Neuronal stem cell (in vitro differentiated cells): ENCODE measurements at regions not wholly inside any gene's neighbourhood (a gene's known extent, or its start where the extent isn't known, plus 50 kb on each side); places are given as distances from the start of the nearest gene placed in this dataset.

Experiments
- DNase-seq: peaks from one replicate; pipeline ENCODE4 v3.0.0-alpha.2; 2013; ENCODE audit warnings: low spot score
- H2AFZ ChIP-seq: one replicate; pipeline ENCODE4 v1.6.1; 2013; ENCODE audit warnings: mild to moderate bottlenecking, low read length, inconsistent platforms
- H2AK5ac ChIP-seq: 2 replicates; pipeline ENCODE4 v1.6.1; 2013; ENCODE audit warnings: low read depth, mild to moderate bottlenecking, inconsistent platforms, low read length, moderate library complexity, mixed read lengths
- H2BK120ac ChIP-seq: 2 replicates; pipeline ENCODE4 v1.6.1; 2013; ENCODE audit warnings: low read depth, mild to moderate bottlenecking, inconsistent platforms, low read length, moderate library complexity, mixed read lengths
- H2BK12ac ChIP-seq: one replicate; pipeline ENCODE4 v1.6.1; 2013; ENCODE audit warnings: low read length, inconsistent platforms
- H2BK15ac ChIP-seq: 2 replicates; pipeline ENCODE4 v1.6.1; 2013; ENCODE audit warnings: mild to moderate bottlenecking, low read length, inconsistent platforms, mixed read lengths
- H2BK5ac ChIP-seq: one replicate; pipeline ENCODE4 v1.6.1; 2013; ENCODE audit warnings: inconsistent platforms, mild to moderate bottlenecking, low read length, moderate library complexity
- H3K14ac ChIP-seq: one replicate; pipeline ENCODE4 v1.6.1; 2013; ENCODE audit warnings: low read length, inconsistent platforms
- H3K18ac ChIP-seq: 2 replicates; pipeline ENCODE4 v1.6.1; 2013; ENCODE audit warnings: low read length, inconsistent platforms
- H3K23ac ChIP-seq: 2 replicates; pipeline ENCODE4 v1.6.1; 2013; ENCODE audit warnings: low read depth, mild to moderate bottlenecking, mixed read lengths, low read length, inconsistent platforms; ENCODE audit not compliant: poor library complexity
- H3K27ac ChIP-seq: replicated peaks from 3 replicates; pipeline ENCODE4 v1.5.1; 2013; ENCODE audit warnings: low read length, inconsistent platforms
- H3K27me3 ChIP-seq, 3 experiments: 2 replicates each; pipeline ENCODE4 v1.6.1; 2013; ENCODE audit warnings: low read length in 3 of 3, mild to moderate bottlenecking in 2 of 3, inconsistent platforms in 1 of 3, low read depth in 1 of 3, mixed read lengths in 1 of 3, moderate library complexity in 1 of 3; ENCODE audit not compliant: control insufficient read depth in 3 of 3, insufficient read depth in 3 of 3
- H3K36me3 ChIP-seq, 2 donors: replicated peaks in 1 of 2; 2 replicates each; pipeline ENCODE4 v1.6.1; 2013; ENCODE audit warnings: low read length in 2 of 2; ENCODE audit not compliant: control insufficient read depth in 2 of 2, insufficient read depth in 2 of 2
- H3K4ac ChIP-seq: 2 replicates; pipeline ENCODE4 v1.6.1; 2013; ENCODE audit warnings: inconsistent platforms, mild to moderate bottlenecking, low read length, moderate library complexity
- H3K4me1 ChIP-seq, 2 donors: 1 replicate in 1 of 2; 2 replicates in 1 of 2; pipeline ENCODE4 v1.6.1; 2013; ENCODE audit warnings: low read length in 2 of 2, low read depth in 1 of 2; ENCODE audit not compliant: control insufficient read depth in 2 of 2, insufficient read depth in 1 of 2
- H3K4me2 ChIP-seq: one replicate; pipeline ENCODE4 v1.6.1; 2013; ENCODE audit warnings: mild to moderate bottlenecking, low read length, inconsistent platforms; ENCODE audit not compliant: insufficient read depth, poor library complexity, severe bottlenecking
- H3K4me3 ChIP-seq, 2 donors: 2 replicates each; pipeline ENCODE4 v1.5.1; 2013; ENCODE audit warnings: low read length in 2 of 2, mild to moderate bottlenecking in 2 of 2, inconsistent platforms in 1 of 2, moderate library complexity in 1 of 2
- H3K79me1 ChIP-seq: one replicate; pipeline ENCODE4 v1.6.1; 2013; ENCODE audit warnings: low read depth, mild to moderate bottlenecking, inconsistent platforms, low read length, moderate library complexity
- H3K9ac ChIP-seq: one replicate; pipeline ENCODE4 v1.6.1; 2013; ENCODE audit warnings: mild to moderate bottlenecking, low read depth, low read length, inconsistent platforms; ENCODE audit not compliant: poor library complexity
- H3K9me3 ChIP-seq, 2 donors: replicated peaks in 1 of 2; 2 replicates each; pipeline versions ENCODE3 to v1.6.1; 2013; ENCODE audit warnings: low read length in 2 of 2, mild to moderate bottlenecking in 2 of 2, inconsistent platforms in 1 of 2, low read depth in 1 of 2, mixed read lengths in 1 of 2, moderate library complexity in 1 of 2; ENCODE audit not compliant: control insufficient read depth in 2 of 2, insufficient read depth in 1 of 2
- H4K8ac ChIP-seq: one replicate; pipeline ENCODE4 v1.6.1; 2013; ENCODE audit warnings: low read depth, mild to moderate bottlenecking, inconsistent platforms, low read length, moderate library complexity
- H4K91ac ChIP-seq: one replicate; pipeline ENCODE4 v1.6.1; 2013; ENCODE audit warnings: low read length, low read depth, mild to moderate bottlenecking, inconsistent platforms; ENCODE audit not compliant: poor library complexity
- WGBS, 2 donors: extraction: QIAGEN DNeasy Blood & Tissue Kit; methylation state at CpG; one replicate each; pipeline ENCODE4 v1.1.7; 2013; ENCODE audit warnings: missing lambda C conversion rate in 2 of 2, mixed read lengths in 1 of 2; ENCODE audit not compliant: insufficient read length in 2 of 2, insufficient replicate concordance in 1 of 2; ENCODE audit errors: extremely low coverage in 2 of 2; 5-methylcytosine and 5-hydroxymethylcytosine counted together

DNA sequence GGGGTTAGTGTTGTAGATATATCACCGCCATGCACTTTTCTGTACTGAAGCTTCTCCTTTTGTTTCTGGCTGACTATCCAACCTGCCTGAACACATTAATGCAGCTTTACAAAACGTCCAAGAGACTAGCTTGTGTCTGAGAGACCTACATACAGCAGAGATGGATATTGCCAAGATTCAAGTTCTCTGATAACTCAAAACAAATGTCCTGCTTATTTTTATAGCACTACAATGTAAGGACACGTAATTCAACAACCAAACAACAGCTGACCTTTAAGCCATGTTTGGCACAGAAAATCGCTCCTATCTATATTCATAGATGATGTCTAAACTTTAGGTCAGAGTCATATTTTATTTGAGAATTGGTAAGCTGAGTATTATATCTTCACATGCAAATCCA, 76.2 kb upstream of the NTRK2 start:
- H2BK5ac ChIP-seq: no peak overlapping the region
- no peaks in the 10 kb centered on the region for H3K4me1 ChIP-seq
- H4K8ac ChIP-seq: no peak overlapping the region
- H3K4ac ChIP-seq: no peak overlapping the region
- no peaks in the 10 kb centered on the region for H3K36me3 ChIP-seq
- H2BK15ac ChIP-seq: no peak overlapping the region
- H2AK5ac ChIP-seq: no peak overlapping the region
- no peak overlapping the region for H3K27ac ChIP-seq
- no peak overlapping the region for H2BK120ac ChIP-seq
- no peak overlapping the region for H3K9ac ChIP-seq
- DNase-seq: no peak
- H3K4me2 ChIP-seq: no peak overlapping the region
- no peak overlapping the region for H3K18ac ChIP-seq
- H3K79me1 ChIP-seq: no peaks in the 10 kb centered on the region
- no peak overlapping the region for H3K23ac ChIP-seq
- no peak overlapping the region for H2AFZ ChIP-seq
- no peak overlapping the region for H2BK12ac ChIP-seq
- no peak overlapping the region for H4K91ac ChIP-seq
- no CpG with 5 or more reads among the region's 4 CpGs for WGBS, 2 donors
- H3K27me3 ChIP-seq: no peaks in the 10 kb centered on the region
- no peaks in the 10 kb centered on the region for H3K9me3 ChIP-seq
- no peak overlapping the region for H3K4me3 ChIP-seq
- H3K14ac ChIP-seq: no peak overlapping the region

DNA sequence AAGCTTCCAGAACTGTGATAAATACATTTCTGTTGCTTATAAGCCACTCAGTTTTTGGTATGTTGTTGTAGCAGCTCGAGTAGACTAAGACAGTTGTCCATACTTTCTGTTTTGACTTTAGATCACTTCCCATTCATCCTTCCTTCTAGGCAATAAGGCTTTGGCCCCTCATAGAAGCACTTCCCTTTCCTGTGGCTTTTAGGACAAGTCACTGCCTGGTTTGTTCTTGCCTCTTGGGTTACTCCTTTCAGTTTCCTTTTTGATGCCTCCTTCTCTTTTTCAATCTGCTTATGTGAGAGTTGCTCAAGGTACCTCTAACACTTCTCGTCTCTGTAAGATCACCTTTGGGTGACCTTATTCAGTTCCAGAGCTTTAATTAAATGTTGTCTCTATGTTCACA, 72.4 kb upstream of the NTRK2 start:
- Histone ChIP-seq H3K4me1 (no peaks in the 10 kb centered on the region), H2BK5ac (no peak overlapping the region), H3K36me3 (no peaks in the 10 kb centered on the region), H3K27me3 (no peaks in the 10 kb centered on the region), H2BK120ac (no peak overlapping the region), H3K9ac (no peak overlapping the region), H3K9me3 (no peaks in the 10 kb centered on the region), H2BK12ac (no peak overlapping the region), H2BK15ac (no peak overlapping the region), H3K4ac (no peak overlapping the region), H2AFZ (no peak overlapping the region), H3K23ac (no peak overlapping the region), H4K91ac (no peak overlapping the region), H3K18ac (no peak overlapping the region), H3K4me2 (no peak overlapping the region), H3K27ac (no peak overlapping the region), H3K79me1 (no peaks in the 10 kb centered on the region), H3K14ac (no peak overlapping the region), H3K4me3 (no peak overlapping the region), H4K8ac (no peak overlapping the region), H2AK5ac (no peak overlapping the region)
- DNase-seq: no peak
- WGBS, 2 donors: no CpG with 5 or more reads among the region's 2 CpGs

DNA sequence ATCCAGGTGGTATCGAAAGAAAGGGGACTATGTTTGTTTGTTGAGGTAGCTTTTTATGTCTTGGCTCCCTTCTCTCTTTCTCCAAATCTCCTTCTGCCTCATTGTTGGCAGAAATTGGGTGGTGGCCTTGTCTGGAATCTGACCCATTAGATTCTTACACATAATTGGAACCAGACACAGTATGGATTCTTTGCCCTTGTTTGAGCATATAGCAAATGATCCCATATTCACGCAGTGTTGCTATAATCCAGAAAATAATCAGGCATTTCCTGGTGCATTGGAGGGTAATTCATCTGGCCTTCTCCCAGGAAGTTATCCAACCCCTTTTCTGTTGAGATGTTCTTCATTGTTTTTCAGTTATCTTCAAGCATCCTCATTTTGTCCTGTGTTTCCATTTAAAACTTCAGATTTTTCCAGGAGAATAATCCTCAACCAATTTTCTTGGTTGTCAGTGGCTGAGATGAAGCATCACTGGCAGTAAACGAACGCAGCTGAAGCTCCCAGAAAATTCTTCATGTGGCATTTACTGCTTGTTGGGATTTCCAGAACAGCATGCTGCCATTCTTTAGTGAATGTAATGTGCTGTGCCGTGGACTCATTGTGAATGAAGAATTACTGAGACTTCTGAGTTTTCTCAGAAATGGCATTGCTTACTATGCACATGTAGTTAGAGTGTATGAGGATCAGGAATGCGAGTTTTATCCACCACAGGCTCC, 70.5 kb upstream of the NTRK2 start:
- WGBS, 2 donors: no CpG with 5 or more reads among the region's 6 CpGs
- no peak overlapping the region for H3K4ac ChIP-seq
- H3K18ac ChIP-seq: no peak overlapping the region
- no peak overlapping the region for H2BK5ac ChIP-seq
- no peak for DNase-seq
- no peaks in the 10 kb centered on the region for H3K27me3 ChIP-seq
- no peaks in the 10 kb centered on the region for H3K4me1 ChIP-seq
- no peak overlapping the region for H3K9ac ChIP-seq
- no peak overlapping the region for H3K23ac ChIP-seq
- H3K4me2 ChIP-seq: no peak overlapping the region
- no peak overlapping the region for H2BK120ac ChIP-seq
- no peak overlapping the region for H2BK15ac ChIP-seq
- H2AK5ac ChIP-seq: no peak overlapping the region
- H3K14ac ChIP-seq: no peak overlapping the region
- no peaks in the 10 kb centered on the region for H3K79me1 ChIP-seq
- H4K8ac ChIP-seq: no peak overlapping the region
- no peak overlapping the region for H4K91ac ChIP-seq
- H3K4me3 ChIP-seq: no peak overlapping the region
- H3K9me3 ChIP-seq: no peaks in the 10 kb centered on the region
- no peaks in the 10 kb centered on the region for H3K36me3 ChIP-seq
- no peak overlapping the region for H2BK12ac ChIP-seq
- no peak overlapping the region for H2AFZ ChIP-seq
- H3K27ac ChIP-seq: no peak overlapping the region

DNA sequence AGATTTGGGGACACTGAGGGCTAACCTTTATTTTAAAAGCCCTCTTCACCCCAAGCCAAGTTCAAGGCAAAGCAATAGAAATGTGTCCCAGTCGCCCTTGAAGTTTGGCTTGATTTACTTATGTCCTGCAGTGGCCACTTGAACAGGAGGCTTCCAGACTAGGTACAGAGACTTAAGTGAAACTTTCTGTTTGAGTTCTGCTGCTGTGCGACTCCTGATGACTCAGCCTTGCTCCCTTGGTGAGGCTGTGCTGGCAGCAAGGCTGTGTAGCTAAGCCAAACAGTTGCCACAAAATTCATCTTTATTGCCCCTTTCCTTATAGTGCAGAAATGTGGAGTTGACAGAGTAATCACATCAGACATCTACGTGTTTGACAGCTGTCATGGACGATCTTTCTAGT, 68.8 kb upstream of the NTRK2 start:
- Histone ChIP-seq H3K79me1 (no peaks in the 10 kb centered on the region), H4K91ac (no peak overlapping the region), H3K4ac (no peak overlapping the region), H3K18ac (no peak overlapping the region), H2BK15ac (no peak overlapping the region), H2BK120ac (no peak overlapping the region), H3K27me3 (no peaks in the 10 kb centered on the region), H3K23ac (no peak overlapping the region), H3K36me3 (no peaks in the 10 kb centered on the region), H2BK5ac (no peak overlapping the region), H3K4me2 (no peak overlapping the region), H3K4me3 (no peak overlapping the region), H3K14ac (no peak overlapping the region), H3K27ac (no peak overlapping the region), H3K9ac (no peak overlapping the region), H2AFZ (no peak overlapping the region), H3K9me3 (no peaks in the 10 kb centered on the region), H3K4me1 (no peaks in the 10 kb centered on the region), H2AK5ac (no peak overlapping the region), H4K8ac (no peak overlapping the region), H2BK12ac (no peak overlapping the region)
- no CpG with 5 or more reads among the region's 4 CpGs for WGBS, 2 donors
- DNase-seq: no peak
